Activated T-cell treated with anti-CD3 and anti-CD28 coated beads for 24 hours (primary cell): ENCODE measurements at regions not wholly inside any gene's neighbourhood (a gene's known extent, or its start where the extent isn't known, plus 50 kb on each side); places are given as distances from the start of the nearest gene placed in this dataset.
"Not testable (repeated sequence)": the region's sequence is repeated elsewhere in the genome, so short reads cannot be mapped to it uniquely, and the experiment has no call there.

Experiments
- DNase-seq: peaks from one replicate; pipeline ENCODE4 v3.0.0-alpha.2; 2020; ENCODE audit warnings: low read depth

DNA sequence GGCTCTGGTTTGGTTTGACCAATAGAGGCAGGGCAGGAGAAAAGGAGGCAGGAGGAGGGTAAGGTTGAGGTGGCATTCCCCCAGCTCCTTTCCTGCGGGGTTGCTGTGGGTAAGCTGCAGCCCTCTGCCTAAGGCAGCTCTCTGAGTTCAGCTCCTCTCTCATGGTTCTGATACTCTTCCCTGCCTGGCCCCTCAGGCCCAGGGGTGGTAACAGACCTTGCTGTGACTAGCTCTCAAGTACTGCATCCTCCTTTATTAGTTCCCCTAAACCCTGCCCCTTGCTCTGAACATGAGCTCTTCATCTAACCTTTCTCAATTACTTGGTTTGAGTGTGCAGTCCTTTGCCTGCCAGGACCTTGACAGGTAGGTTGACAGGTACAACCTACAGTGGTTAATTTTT lies 205.5 kb downstream of the SLC4A3 start:
- DNase-seq, result no peak

DNA sequence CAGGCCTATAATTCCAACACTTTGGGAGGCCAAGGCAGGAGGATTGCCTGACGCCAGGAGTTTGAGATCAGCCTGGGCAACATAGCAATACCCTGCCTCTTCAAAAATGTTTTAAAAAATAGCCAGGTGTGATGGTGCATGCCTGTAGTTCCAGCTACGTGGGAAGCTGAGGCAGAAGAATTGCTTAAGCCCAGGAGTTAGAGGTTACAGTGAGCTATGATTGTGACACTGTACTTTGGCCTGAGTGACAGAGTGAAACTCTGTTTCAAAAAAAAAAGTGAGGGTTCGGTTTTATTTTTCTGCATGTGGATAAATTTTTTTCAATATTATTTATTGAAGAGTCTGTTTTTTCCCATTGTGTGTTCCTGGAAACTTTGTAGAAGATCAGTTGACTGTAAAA lies 208.1 kb downstream of the SLC4A3 start:
- no peak for DNase-seq

DNA sequence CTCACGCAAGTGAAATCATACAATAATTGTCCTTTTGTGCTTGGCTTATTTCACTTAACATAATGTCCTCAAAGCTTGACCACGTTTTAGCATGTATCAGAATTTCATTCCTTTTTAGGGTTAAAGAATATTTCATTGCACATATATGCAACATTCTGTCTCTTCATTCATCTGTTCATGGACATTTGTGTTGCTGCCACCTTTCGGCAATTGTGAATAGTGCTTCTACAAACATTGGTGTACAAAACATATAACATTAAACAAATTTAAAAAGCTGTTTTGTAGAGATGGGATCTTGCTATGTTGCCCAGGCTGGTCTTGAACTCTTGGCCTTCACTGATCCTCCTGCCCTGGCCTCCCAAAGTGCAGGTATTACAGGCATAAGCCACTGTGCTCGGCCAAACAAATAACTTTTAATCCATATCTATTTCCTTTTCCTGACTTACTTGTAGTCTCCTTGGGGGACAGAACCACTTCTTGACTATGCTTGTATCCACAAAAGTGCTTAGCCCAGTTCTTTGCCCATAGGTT lies 209.3 kb downstream of the SLC4A3 start:
- DNase-seq, result no peak

DNA sequence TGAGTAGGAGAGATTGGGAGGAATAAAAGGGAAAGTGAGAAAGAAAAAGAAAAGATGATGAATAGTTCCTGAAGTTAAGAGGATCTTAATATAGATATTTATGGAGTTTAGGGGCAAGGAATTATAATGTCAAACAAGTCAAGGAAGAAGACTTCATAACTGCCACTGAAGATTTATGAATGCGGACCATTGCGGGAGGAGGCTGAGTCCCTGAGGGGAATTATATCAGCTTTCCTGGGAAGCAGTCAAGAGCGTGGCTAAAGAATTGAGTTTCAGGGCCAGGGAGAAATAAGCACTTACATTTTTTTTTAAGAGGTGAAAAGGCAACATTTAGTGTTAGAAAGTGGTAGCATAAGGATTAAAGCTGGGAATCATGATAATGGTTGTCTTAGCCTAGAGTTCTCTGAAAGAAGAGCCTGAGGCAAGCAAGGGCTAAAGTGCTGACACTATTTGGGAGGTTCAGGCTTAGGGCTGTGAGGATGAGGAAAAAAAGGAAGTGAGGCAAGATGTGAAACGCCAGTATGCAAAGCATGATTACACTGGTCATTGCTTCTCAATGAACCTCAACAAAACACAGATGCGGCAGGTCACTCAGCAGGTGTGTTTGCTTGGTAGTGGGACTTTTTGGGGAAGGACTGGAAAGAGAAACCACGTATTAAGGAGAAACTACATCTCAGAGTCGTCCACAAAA lies 217.1 kb downstream of the SLC4A3 start:
- DNase-seq, result no peak

DNA sequence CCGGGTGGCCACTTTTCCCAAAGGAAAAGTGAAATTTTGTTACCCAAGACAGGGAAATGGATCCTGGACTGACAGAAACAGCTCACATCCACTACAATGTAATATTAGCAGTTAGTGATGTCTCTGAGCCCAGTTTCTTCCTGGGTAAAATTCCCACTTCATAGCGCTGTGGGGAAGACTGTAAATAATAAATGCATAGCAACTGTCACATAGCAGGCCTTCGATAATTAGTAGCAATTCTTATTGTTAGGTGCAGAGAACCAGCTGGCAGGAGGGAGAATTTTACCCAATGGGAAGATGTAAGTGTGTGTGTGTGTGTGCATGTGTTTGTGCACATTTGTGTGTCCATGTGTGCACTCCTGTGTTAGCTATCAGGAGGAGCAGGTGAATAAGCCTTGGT lies 221.5 kb downstream of the SLC4A3 start:
- no peak for DNase-seq

DNA sequence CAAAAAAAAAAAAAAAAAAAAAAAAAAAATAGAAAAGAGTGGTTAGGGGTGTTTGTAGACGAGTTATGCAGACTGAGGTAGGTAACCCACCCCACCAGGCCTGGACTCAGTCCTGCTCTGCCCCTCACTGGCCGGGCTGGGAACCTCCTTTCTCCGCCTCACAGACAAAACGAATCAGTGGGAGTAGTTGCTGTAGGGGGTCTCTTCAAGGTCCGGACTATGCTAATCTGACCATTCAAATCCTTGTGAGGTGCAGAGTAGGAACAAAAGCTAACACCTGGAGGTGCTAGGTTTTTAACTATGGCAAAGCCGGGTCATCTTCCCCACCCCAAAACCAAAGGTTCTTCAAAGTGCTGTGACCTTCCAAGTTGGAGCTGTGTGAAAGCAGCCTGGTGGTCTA lies 223.7 kb downstream of the SLC4A3 start:
- no peak for DNase-seq

DNA sequence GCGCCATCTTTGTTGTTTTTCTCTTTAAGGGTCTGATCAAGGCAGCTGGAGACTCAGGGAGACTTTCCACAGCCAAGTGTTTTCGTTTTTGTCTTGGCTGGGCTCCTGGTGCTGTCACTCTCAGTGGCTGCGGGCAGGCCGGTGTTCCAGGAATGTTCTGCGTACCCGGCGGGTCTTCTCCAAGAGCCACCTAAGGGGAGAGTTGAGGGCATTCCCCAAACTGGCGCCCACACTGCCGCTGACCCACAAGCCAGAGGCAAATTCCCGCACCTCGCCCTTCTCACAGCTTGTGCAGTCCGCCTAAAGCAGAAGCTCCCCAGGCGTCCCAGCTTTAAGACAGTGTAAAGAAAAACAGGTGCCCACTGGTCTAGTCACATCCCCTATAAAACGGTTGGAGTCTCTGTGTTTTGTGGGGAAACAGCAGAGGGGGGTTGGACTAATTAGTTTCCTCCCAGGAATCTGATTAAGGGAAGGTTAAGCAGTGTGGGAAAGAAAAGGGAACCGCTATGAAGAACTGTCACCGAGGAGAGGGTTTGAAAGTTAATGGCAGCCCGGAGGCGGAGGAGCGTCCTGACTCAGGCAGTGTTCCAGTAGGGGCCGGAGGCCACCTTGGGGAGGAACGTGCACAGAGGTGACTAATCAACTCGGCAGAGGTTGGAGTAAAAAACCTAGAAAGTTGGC lies 224.5 kb downstream of the SLC4A3 start:
- no peak for DNase-seq

DNA sequence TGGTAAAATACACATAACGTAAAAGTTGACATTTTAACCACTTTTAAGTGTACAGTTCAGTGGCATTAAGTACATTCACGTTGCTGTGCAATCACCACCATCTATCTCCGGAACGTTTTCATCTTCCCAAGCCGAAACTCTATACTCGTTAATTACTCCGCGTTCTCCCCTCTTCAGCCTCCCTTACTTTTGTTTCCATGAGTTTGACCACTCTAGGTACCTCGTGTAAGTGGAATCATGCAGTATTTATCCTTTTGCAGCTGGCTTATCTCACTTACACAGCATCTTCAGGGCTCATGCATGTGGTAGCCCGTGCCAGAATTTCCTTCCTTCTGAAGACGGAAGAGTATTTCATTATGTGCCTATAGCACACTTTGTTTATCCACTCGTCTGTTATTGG lies 225.2 kb downstream of the SLC4A3 start:
- DNase-seq, result no peak

DNA sequence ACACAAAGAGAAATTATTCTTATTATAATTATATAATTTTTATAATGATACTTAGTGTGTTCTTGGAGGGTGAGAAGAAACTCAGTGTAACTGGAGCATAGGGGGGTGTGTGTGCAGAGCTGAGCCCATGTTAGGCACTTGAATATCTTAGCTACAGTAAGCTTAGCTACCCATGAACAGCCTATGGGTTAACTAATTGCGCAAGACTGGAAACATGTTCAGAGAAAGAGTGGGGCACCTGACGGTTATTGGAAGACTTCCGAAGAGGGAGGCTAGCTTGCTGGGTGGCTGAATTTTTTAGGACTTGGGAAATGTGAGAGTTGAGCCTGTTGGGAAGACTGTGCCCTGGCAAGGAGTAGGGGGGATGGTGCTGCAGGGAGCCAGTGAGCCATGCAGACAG lies 229.2 kb downstream of the SLC4A3 start:
- no peak for DNase-seq

DNA sequence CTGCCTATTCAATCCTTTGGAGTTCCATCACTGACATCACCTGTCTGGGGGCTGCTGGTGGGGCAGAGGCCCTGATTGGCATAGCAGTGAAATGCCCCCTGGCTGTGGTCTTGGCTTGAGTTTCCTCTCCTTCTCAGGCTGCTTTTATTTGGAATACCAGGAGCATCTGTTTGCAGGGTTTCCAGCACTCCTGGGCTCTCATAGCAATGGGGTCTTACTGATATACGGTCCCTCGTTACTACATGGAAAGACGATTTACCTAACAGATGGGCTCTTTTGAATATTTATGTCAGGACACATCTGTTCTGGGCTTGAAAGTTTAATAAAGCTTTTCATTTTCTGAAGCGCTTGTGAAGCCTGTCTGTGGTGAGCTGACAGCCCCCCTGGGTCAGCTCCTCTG lies 230.3 kb downstream of the SLC4A3 start:
- DNase-seq, result no peak

DNA sequence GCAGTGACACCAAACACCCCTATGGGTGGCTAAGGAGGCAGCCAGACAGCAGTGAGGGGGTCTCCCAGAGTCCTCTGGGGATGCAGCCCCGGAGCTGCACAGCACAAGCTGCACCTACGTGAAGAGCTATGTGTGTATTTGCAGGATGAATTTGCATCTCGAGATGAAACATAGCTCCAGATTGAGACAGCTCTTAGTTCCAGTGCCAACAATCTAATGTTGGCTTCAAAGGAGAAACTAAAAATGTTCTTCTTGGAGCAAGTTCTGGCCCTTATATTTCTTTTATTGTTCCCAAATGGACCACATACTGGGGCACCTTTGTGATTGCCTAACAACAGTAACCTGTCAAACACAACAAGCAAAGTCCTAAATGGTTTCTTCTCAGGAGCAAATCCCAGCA lies 233.9 kb downstream of the SLC4A3 start:
- no peak for DNase-seq

DNA sequence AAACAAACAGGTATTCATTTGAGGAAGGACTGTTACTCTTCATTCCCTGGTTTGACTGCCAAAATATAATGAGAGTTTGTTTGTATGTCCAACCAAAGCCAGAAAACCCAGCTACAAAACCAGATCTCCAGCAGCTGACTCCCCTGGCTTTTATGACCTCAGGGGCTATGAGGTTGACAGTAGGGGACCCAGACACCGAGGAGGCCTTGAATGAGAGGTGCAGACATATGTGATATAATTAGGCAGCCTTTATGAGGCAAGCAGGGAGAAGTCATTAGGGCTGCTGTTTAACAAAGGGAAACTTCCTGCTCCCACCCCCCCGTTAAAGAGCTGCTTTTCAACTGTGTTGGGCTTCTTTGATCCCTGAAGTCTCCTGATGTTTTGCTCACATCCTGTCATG lies 236.7 kb downstream of the SLC4A3 start:
- DNase-seq, result no peak

DNA sequence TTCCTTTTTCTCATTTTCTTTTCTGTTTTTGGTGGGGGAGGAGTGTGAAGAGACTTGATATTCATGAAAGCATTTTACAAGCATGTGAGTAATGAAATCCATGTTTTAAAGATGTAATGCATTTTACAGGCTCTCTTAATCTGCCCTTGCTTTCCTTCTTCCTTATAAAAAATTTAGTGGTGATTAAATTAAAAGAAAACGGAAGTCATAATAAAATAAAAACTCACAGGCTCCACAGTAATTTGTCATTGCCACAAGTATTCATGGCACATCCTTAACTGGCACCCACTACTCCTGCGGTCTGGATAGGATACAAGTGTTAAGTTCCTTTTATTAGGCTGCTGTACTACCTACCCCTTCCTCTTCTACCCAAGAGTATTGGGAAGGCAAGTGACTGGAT lies 241.2 kb downstream of the SLC4A3 start:
- no peak for DNase-seq

DNA sequence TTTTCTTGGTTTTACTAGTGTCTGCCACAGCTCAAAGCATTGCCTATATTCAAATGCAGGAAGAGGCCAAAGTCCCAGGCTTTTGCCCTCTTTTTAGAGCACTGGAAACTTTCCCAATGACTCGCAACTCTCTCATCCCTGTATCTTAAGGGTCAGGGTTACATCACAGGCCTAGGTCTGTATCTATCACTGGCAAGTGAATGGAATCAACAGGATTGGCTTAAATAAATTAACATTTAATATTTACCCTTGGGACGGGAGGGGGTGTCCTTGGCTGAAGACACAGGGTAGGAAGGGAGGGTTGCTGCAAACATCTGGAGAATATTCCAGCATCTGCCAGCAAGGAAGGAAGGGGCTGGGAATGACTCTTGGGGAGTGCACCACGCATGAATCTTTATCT lies 242.6 kb downstream of the SLC4A3 start:
- no peak for DNase-seq

DNA sequence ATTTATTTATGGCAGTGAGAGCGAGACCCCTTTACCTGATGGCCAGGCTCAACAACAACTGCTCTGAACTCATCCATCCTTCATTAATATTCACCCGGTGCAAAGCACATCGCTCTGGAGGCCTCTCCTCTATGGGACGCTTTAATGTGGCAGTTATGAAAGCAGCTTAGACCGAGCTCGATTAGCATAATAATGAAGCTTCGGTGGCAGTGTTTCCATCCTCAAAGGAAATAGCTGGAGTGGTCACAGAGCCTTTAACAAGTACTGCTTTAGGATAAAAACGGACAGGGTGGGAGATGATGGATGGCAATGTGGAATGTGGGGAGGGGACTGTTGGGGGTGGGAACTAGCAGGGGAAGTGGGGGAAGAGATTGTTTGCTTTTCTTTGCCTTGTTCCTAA lies 243.9 kb downstream of the SLC4A3 start:
- no peak for DNase-seq

DNA sequence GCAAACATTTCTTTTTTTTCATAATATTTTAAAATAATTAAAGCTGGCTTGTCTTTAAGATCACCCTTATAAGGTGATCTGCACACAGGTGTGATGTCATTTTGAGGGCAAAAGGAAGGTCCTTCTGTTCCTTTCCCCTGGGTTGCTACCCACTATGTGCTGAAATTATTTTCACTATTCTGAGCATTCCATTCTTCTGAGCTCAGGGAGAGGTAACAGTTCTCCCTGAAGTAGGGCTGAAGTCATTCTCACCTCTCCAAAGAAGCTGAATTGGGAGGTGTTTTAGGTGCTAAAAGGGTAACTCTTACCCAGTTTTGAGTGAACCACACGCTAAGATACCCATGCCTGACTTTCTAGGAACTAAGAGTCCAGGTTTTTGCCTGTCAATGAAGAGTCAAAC lies 247.6 kb downstream of the SLC4A3 start:
- DNase-seq, result no peak

DNA sequence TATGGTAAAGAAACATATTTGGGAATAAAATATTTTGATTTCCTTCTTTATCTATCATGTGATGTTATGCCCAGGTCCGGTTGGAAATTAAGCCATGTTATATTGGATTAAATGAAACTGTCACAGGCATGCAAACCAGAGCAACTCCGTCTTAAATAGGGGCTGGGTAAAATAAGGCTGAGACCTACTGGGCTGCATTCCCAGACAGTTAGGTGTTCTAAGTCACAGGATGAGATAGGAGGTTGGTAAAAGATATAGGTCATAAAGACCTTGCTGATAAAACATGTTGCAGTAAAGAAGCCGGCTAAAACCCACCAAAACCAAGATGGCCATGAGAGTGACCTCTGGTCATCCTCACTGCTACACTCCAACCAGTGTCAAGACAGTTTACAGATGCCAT lies 248.6 kb downstream of the SLC4A3 start:
- not testable (repeated sequence) for DNase-seq

DNA sequence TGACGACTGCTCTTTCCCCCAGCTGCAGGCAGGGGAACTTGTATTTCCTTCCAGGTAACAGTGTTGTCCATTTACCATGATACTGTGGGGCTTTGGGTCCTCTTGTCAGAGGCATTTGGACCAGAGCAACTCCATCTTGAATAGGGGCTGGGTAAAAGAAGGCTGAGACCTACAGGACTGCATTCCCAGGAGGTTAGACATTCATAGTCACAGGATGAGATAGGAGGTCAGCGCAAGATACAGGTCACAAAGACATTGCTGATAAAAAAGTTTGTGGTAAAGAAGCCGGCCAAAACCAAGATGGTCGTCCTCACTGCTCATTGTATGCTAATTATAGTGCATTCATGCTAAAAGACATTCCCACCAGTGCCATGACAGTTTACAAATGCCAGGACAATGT lies 249.5 kb downstream of the SLC4A3 start:
- no peak for DNase-seq

DNA sequence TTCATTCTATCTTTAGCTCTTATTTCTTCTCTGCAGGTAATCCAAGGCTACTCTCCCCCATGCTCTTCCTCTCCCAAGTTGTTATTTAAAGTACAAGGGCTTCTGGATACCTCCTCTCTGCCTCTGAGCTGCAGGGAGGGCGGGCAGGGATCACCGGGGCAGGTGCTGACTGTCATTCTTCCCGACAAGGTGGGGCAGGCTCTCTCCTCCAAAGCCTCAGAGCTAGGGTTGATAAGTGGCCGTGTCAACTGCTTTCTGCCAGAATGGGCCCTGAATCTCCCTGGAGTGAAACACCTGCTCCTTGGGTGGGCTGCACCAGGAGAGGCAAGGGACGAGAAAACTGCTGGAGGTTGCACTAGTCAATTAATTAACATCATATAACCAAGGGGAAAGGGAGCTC lies 250.3 kb downstream of the SLC4A3 start:
- DNase-seq, result no peak

DNA sequence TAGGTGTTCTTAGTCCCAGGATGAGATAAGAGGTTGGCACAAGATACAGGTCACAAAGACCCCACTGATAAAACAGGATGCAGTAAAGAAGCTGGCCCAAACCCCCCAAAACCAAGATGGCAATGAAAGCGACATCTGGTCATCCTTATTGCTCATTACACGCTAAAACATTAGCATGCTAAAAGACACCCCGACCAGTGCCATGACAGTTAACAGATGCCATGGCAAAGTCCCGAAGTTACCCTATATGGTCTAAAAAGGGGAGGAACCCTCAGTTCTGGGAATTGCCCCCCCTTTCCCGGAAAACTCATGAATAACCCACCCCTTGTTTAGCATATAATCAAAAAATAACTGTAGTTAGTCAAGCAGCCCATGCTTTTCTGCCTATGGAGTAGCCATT lies 251.1 kb downstream of the SLC4A3 start:
- no peak for DNase-seq

DNA sequence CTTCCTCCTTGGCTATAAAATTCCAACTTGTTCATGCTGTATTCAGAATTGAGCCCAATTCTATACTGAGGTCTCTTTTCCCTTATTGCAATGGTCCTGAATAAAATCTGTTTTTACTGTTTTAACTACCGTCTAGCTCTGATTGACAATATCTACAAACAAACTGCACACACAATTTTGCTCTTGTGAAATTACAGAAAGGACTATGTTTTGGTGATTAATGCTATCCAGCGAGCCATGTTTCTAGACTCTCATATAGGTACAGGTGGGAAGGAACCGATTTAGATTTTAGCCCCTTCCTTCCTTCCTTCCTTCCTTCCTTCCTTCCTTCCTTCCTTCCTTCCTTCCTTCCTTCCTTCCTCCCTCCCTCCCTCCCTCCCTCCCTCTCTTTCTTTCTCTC lies 254.4 kb downstream of the SLC4A3 start:
- DNase-seq, result no peak

DNA sequence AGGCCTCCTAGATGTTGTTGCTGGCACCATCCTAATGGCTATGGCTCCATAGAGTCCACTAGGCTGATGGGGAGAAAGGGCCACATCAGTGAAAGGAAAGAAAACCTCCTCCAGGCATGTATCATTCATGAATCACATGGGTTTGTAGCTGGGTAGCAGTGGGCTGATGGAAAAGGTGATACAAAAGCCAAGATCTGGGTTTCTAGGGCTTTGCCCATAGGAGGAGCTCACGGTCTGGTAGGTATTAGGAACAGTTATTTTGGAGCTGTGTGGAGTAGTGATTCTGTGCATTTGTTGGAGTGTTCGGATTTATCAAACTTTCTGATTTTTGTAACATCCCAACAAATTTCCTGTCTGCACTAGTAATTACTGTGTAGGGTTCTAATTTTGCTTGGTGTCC lies 259.2 kb downstream of the SLC4A3 start:
- no peak for DNase-seq

DNA sequence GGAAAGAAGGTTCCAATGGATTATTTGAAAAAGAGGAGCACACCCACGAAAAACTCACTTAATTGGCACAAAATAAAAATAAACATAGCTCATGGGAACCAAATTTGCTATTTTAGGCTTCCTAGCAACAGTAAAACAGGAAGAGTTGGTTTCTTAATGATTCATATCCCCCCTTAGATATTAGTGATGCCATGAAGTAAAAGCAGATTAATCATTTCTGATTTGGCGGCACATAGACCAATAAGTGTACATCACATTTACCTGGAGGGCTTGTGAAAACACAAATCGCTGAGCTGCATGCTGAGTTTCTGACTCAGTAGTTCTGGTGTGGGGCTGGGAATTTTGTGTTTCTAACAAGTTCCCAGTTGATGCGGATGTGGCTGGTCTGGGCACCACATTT lies 260.4 kb downstream of the SLC4A3 start:
- no peak for DNase-seq

DNA sequence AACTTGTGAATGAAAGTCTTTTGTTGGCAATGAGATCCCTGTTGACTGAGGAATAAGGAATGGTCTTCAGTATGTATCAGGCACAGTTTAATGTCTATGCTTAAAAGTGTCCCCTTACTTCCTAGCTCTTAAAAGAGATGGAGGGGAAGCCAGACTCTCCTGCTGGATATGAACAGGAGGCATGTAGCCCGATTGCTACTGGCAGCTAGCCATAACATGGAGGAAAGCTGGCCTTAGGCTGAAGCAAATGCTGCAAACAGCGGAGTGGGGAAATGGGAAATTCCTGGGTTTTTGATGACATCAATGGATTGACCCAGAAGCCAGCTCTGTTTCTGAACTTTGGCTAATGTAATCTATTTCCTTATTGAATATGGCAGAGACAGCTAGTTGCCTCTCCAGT lies 266.1 kb downstream of the SLC4A3 start:
- no peak for DNase-seq
